K562 (cell line): ENCODE measurements at regions not wholly inside any gene's neighbourhood (a gene's known extent, or its start where the extent isn't known, plus 50 kb on each side); places are given as distances from the start of the nearest gene placed in this dataset.
A peak's percentile ranks its signal among the peaks of the same experiment; 100 is the strongest.

ENCODE experiments used
- ATAC-seq: fragments of 200-7000 bp; cut with Tn5 transposase; 3 replicates; pipeline ENCODE4 v1.9.1; 2020; ENCODE audit warnings: moderate library complexity
- BruUV-seq: library from RNA; stranded (reverse); fragments of 400-500 nt; replicated peaks from 2 replicates; lab custom pipeline; 2021; lab: Mats Ljungman, UMichigan
- CTCF ChIA-PET: fragments of 300-600 bp; formaldehyde crosslinking; extraction: SDS; loops from one replicate; lab custom pipeline; 2021; ENCODE audit warnings: low intra/inter-chr PET ratio; lab: Yijun Ruan, JAX
- POLR2A ChIA-PET: fragments of 300-600, 350-650 bp; sonication (Branson Sonifier 250); formaldehyde crosslinking; extraction: SDS; loops from one replicate; lab custom pipeline; 2021; ENCODE audit warnings: antibody characterized with exemption, inconsistent platforms; lab: Yijun Ruan, JAX
- DNase-seq, 4 experiments: peaks; one replicate each; pipeline versions ENCODE4 v3.0.0 to v3.0.0-alpha.2; 2011 to 2018; ENCODE audit warnings: low spot score in 3 of 4, mixed read lengths in 3 of 4; ENCODE audit errors: extremely low read depth in 1 of 4
- FAIRE-seq: peaks from 2 replicates; lab custom pipeline; 2011; peaks lifted over from hg19 to GRCh38; lab: Jason Lieb, UNC
- H2AFZ ChIP-seq: 2 replicates; pipeline ENCODE4 v1.6.0; 2011; ENCODE audit warnings: low read depth, low read length, control low read depth, inconsistent platforms
- H3K27ac ChIP-seq: fragments of 200-600 bp; 3 replicates; pipeline ENCODE4 v1.8.0; 2011; ENCODE audit warnings: low read depth, mild to moderate bottlenecking, control low read depth, inconsistent platforms, low read length, moderate library complexity, mixed read lengths; ENCODE audit errors: extremely low read depth
- H3K27me3 ChIP-seq, 2 experiments: fragments of 300-600 bp in 1 of 2; 2 replicates in 1 of 2; 3 replicates in 1 of 2; pipeline versions ENCODE4 v1.6.0 to v1.8.0; 2011; ENCODE audit warnings: inconsistent platforms in 2 of 2, low read length in 2 of 2, mild to moderate bottlenecking in 1 of 2, mixed read lengths in 1 of 2, moderate library complexity in 1 of 2; ENCODE audit not compliant: control insufficient read depth in 2 of 2, insufficient read depth in 2 of 2
- H3K36me3 ChIP-seq: fragments of 300-600 bp; 3 replicates; pipeline ENCODE4 v1.8.0; 2011; ENCODE audit warnings: mild to moderate bottlenecking, low read length, inconsistent platforms; ENCODE audit not compliant: control insufficient read depth, insufficient read depth
- H3K4me1 ChIP-seq, 2 experiments: fragments of 200-600 bp in 1 of 2; replicated peaks in 1 of 2; 2 replicates in 1 of 2; 3 replicates in 1 of 2; pipeline versions ENCODE4 v1.5.1 to v1.8.0; 2011; ENCODE audit warnings: inconsistent platforms in 2 of 2, low read length in 2 of 2, mild to moderate bottlenecking in 1 of 2, mixed read lengths in 1 of 2, moderate library complexity in 1 of 2; ENCODE audit not compliant: control insufficient read depth in 2 of 2, insufficient read depth in 2 of 2
- H3K4me2 ChIP-seq: 2 replicates; pipeline ENCODE4 v1.6.1; 2011; ENCODE audit warnings: low read length, control low read depth, inconsistent platforms, mixed read lengths; ENCODE audit not compliant: insufficient read depth
- H3K4me3 ChIP-seq: fragments of 200-600 bp; sonication (generic), shearing (Covaris generic); 2 replicates; pipeline ENCODE4 v1.5.1; 2016; ENCODE audit warnings: control low read depth, inconsistent platforms
- H3K79me2 ChIP-seq: fragments of 200-600 bp; 3 replicates; pipeline ENCODE4 v1.8.0; 2011; ENCODE audit warnings: low read length, inconsistent platforms; ENCODE audit not compliant: control insufficient read depth, insufficient read depth
- H3K9ac ChIP-seq, 2 experiments: 2 replicates each; pipeline versions ENCODE4 v1.6.0 to v1.6.1; 2011; ENCODE audit warnings: low read depth in 2 of 2, low read length in 2 of 2, control low read depth in 1 of 2, inconsistent platforms in 1 of 2, mild to moderate bottlenecking in 1 of 2, mixed read lengths in 1 of 2; ENCODE audit not compliant: insufficient read depth in 1 of 2
- H3K9me1 ChIP-seq: one replicate; pipeline ENCODE4 v1.6.0; 2011; ENCODE audit warnings: inconsistent platforms, mild to moderate bottlenecking, low read length, moderate library complexity; ENCODE audit not compliant: control insufficient read depth, insufficient read depth
- H3K9me3 ChIP-seq: replicated peaks from 2 replicates; pipeline ENCODE4 v1.5.1; 2011; ENCODE audit warnings: low read depth, low read length, inconsistent platforms; ENCODE audit not compliant: control insufficient read depth, insufficient read depth
- H4K20me1 ChIP-seq: replicated peaks from 2 replicates; pipeline ENCODE4 v1.6.1; 2011; ENCODE audit warnings: low read length, inconsistent platforms, mixed read lengths; ENCODE audit not compliant: control insufficient read depth, insufficient read depth
- CSDE1 ChIP-seq, 2 experiments: fragments of 450-650 bp; IDR thresholded peaks; 2 replicates each; pipeline ENCODE4 v1.6.1; 2016; ENCODE audit warnings: mild to moderate bottlenecking in 1 of 2
- ELK1 ChIP-seq: sonication (generic); formaldehyde crosslinking; IDR thresholded peaks from 2 replicates; pipeline ENCODE4 v1.8.1; 2022; ENCODE audit warnings: missing genetic modification reagents
- EZH2 ChIP-seq: IDR thresholded peaks from 2 replicates; pipeline ENCODE4 v1.6.1; 2012; ENCODE audit warnings: low read depth, mild to moderate bottlenecking, inconsistent platforms, low read length, borderline replicate concordance
- FOS ChIP-seq: IDR thresholded peaks from 3 replicates; pipeline ENCODE4 v1.6.1; 2011; ENCODE audit not compliant: insufficient read length; ENCODE audit errors: extremely low read depth
- MEF2D ChIP-seq: conservative IDR thresholded peaks from 2 replicates; pipeline ENCODE4 v1.6.1; 2016; ENCODE audit warnings: low read depth, missing genetic modification characterization, missing compliant biosample characterization
- WHSC1 ChIP-seq: IDR thresholded peaks from one replicate; pipeline ENCODE4 v1.6.1; 2012; ENCODE audit warnings: low read length, control low read depth, inconsistent platforms
- YY1 ChIP-seq, 3 experiments: IDR thresholded peaks; 2 replicates each; pipeline ENCODE4 v1.6.1; 2011; ENCODE audit warnings: low read length in 2 of 3, mild to moderate bottlenecking in 2 of 3, moderate library complexity in 2 of 3, borderline replicate concordance in 1 of 3, control low read depth in 1 of 3, low read depth in 1 of 3; ENCODE audit not compliant: insufficient read depth in 3 of 3, insufficient replicate concordance in 2 of 3, control insufficient read depth in 1 of 3, insufficient read length in 1 of 3; ENCODE audit errors: extremely low read depth in 1 of 3
- ZNF140 ChIP-seq: fragments of 250-450 bp; sonication (Bioruptor Pico); IDR thresholded peaks from 2 replicates; pipeline ENCODE4 v1.8.0; 2021; ENCODE audit warnings: moderate library complexity, mild to moderate bottlenecking, inconsistent platforms
- ZNF507 ChIP-seq: conservative IDR thresholded peaks from 2 replicates; pipeline ENCODE4 v1.6.1; 2017; ENCODE audit warnings: missing genetic modification characterization, missing compliant biosample characterization
- WGBS: fragments of 100-300 bp; shearing (Covaris generic); methylation state at CpG from one replicate; pipeline ENCODE4 v1.1.6; 2016; ENCODE audit warnings: low coverage, mixed read lengths; ENCODE audit not compliant: insufficient coverage; ENCODE audit errors: missing lambda C conversion rate; 5-methylcytosine and 5-hydroxymethylcytosine counted together
- in situ Hi-C: fragments of 300-500 bp; cut with MboI; formaldehyde crosslinking; loops from 4 replicates; pipeline ENCODE4 v1.15.0; 2018; ENCODE audit warnings: inconsistent platforms, mixed read lengths
- intact Hi-C: fragments of 100-400 bp; cut with micrococcal nuclease; formaldehyde crosslinking; loops from 2 replicates; pipeline ENCODE4 v1.14.2; 2022
- TF ChIP-seq, protein P1 (sequence below), 3 experiments: fragments of 200-800 bp in 1 of 3; fragments of 250-450 bp in 1 of 3; fragments of 450-650 bp in 1 of 3; sonication (Bioruptor Pico) in 1 of 3; sonication (Bioruptor generic) in 1 of 3; formaldehyde crosslinking in 1 of 3; IDR thresholded peaks; 2 replicates each; pipeline versions ENCODE4 v1.6.1 to v1.8.0; 2016 to 2022; ENCODE audit warnings: mild to moderate bottlenecking in 2 of 3, missing genetic modification characterization in 2 of 3, missing compliant biosample characterization in 1 of 3, moderate library complexity in 1 of 3
- TF ChIP-seq, protein P2 (sequence below): fragments of 450-650 bp; formaldehyde crosslinking; conservative IDR thresholded peaks from 2 replicates; pipeline ENCODE4 v1.4.0; 2022; ENCODE audit warnings: mild to moderate bottlenecking, missing genetic modification characterization
- TF ChIP-seq, protein P3 (sequence below): fragments of 150-350 bp; conservative IDR thresholded peaks from 2 replicates; pipeline ENCODE4 v1.6.1; 2014; ENCODE audit warnings: low read length

DNA sequence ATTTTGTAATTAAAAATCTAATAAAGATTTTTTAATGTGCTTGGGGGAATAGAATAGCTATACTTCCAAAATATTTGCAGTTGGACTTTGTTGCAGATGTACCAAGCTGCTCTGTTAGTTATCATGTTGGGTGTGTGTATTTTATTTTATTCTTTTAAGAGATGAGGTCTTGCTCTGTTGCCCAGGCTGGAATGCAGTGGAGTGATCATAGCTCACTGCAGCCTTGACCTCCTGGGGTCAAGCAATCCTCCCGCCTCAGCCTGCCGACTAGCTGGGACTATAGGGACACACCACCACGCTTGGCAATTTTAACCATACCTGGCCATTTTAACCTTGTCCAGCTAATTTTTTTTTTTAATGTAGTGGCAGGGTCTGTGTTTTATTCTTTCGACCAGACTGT, 54.7 kb upstream of the MAP1LC3B2 start (continued):
- TF ChIP-seq, protein P1, sequence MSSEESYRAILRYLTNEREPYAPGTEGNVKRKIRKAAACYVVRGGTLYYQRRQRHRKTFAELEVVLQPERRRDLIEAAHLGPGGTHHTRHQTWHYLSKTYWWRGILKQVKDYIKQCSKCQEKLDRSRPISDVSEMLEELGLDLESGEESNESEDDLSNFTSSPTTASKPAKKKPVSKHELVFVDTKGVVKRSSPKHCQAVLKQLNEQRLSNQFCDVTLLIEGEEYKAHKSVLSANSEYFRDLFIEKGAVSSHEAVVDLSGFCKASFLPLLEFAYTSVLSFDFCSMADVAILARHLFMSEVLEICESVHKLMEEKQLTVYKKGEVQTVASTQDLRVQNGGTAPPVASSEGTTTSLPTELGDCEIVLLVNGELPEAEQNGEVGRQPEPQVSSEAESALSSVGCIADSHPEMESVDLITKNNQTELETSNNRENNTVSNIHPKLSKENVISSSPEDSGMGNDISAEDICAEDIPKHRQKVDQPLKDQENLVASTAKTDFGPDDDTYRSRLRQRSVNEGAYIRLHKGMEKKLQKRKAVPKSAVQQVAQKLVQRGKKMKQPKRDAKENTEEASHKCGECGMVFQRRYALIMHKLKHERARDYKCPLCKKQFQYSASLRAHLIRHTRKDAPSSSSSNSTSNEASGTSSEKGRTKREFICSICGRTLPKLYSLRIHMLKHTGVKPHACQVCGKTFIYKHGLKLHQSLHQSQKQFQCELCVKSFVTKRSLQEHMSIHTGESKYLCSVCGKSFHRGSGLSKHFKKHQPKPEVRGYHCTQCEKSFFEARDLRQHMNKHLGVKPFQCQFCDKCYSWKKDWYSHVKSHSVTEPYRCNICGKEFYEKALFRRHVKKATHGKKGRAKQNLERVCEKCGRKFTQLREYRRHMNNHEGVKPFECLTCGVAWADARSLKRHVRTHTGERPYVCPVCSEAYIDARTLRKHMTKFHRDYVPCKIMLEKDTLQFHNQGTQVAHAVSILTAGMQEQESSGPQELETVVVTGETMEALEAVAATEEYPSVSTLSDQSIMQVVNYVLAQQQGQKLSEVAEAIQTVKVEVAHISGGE (CRISPR knock-in tag; IDR thresholded peaks at IDR 0.05), result no peak

DNA sequence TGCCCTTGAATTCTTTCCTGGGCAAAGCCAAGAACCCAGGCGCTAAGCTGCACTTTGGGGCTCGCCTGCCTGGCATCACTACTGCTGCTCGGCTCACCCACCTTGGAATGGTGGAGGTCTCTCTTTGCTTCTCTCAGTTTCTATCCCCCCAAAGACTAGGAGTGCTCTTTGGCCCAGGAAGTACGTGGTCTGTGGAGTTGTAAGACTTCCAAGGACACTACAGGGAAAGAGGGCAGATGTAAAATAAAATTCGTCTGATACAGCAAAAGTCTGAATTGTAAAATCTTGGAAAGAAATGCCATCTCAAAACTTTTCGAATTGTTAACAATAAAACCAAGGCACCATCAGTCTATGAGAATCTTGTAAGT, 52.5 kb upstream of the MAP1LC3B2 start:
- Histone ChIP-seq H3K4me2 (no peak overlapping the region), H3K9ac (no peak overlapping the region)
- in situ Hi-C loops, result no loop called here
- TF ChIP-seq ZNF140 (CRISPR knock-in tag) (no peak), MEF2D (tag) (no peak), ELK1 (no peak), CSDE1 (IDR thresholded peaks at IDR 0.05) (no peak), WHSC1 (no peak), ZNF507 (tag) (no peak), YY1 (IDR thresholded peaks at IDR 0.05; ENCODE audit: borderline replicate concordance in 1 of 3, control insufficient read depth in 1 of 3, extremely low read depth in 1 of 3, insufficient read depth in 3 of 3, insufficient read length in 1 of 3, insufficient replicate concordance in 2 of 3, low read depth in 1 of 3, low read length in 2 of 3) (no peak), EZH2 (no peak), FOS (no peak)
- TF ChIP-seq, protein P2, sequence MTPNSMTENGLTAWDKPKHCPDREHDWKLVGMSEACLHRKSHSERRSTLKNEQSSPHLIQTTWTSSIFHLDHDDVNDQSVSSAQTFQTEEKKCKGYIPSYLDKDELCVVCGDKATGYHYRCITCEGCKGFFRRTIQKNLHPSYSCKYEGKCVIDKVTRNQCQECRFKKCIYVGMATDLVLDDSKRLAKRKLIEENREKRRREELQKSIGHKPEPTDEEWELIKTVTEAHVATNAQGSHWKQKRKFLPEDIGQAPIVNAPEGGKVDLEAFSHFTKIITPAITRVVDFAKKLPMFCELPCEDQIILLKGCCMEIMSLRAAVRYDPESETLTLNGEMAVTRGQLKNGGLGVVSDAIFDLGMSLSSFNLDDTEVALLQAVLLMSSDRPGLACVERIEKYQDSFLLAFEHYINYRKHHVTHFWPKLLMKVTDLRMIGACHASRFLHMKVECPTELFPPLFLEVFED, result no peak
- TF ChIP-seq, protein P3, sequence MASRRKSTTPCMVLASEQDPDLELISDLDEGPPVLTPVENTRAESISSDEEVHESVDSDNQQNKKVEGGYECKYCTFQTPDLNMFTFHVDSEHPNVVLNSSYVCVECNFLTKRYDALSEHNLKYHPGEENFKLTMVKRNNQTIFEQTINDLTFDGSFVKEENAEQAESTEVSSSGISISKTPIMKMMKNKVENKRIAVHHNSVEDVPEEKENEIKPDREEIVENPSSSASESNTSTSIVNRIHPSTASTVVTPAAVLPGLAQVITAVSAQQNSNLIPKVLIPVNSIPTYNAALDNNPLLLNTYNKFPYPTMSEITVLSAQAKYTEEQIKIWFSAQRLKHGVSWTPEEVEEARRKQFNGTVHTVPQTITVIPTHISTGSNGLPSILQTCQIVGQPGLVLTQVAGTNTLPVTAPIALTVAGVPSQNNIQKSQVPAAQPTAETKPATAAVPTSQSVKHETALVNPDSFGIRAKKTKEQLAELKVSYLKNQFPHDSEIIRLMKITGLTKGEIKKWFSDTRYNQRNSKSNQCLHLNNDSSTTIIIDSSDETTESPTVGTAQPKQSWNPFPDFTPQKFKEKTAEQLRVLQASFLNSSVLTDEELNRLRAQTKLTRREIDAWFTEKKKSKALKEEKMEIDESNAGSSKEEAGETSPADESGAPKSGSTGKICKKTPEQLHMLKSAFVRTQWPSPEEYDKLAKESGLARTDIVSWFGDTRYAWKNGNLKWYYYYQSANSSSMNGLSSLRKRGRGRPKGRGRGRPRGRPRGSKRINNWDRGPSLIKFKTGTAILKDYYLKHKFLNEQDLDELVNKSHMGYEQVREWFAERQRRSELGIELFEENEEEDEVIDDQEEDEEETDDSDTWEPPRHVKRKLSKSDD, result no peak

More for the DNA sequence above, 52.5 kb upstream of the MAP1LC3B2 start:
- Histone ChIP-seq H3K4me1 (peaks cover 14 to 15% of the 10 kb centered on the region in 2 experiments; a peak in 4 of 5 replicates), H3K27ac (peak overlapping the region; percentile 10; the same call in 1 of the 3 replicates), H3K9me3 (no peaks in the 10 kb centered on the region), H3K4me3 (no peak overlapping the region), H3K27me3 (no peaks in the 10 kb centered on the region), H3K36me3 (no peaks in the 10 kb centered on the region), H3K79me2 (no peaks in the 10 kb centered on the region), H2AFZ (peak overlapping the region; percentile 58; the same call in 1 of the 2 replicates), H3K9me1 (no peaks in the 10 kb centered on the region), H4K20me1 (no peaks in the 10 kb centered on the region)
- intact Hi-C loops, result no loop called here
- ChIA-PET POLR2A (no interaction called here), CTCF (no interaction called here)
- WGBS, result 73% methylated on average over 6 of the region's 6 CpGs
- DNase-seq, result no peak
- no peak for FAIRE-seq
- no peak for ATAC-seq
- BruUV-seq, result no TSS peak
